ENCODE measurements at regions not wholly inside any gene's neighbourhood (a gene's known extent, or its start where the extent isn't known, plus 50 kb on each side); places are given as distances from the start of the nearest gene placed in this dataset.
"Not testable (repeated sequence)": the region's sequence is repeated elsewhere in the genome, so short reads cannot be mapped to it uniquely, and the experiment has no call there.

GRCh38 chr16:46386110-46386771 is 234.9 kb downstream of the SHCBP1 start:
- TF ChIP-seq, protein P1, sequence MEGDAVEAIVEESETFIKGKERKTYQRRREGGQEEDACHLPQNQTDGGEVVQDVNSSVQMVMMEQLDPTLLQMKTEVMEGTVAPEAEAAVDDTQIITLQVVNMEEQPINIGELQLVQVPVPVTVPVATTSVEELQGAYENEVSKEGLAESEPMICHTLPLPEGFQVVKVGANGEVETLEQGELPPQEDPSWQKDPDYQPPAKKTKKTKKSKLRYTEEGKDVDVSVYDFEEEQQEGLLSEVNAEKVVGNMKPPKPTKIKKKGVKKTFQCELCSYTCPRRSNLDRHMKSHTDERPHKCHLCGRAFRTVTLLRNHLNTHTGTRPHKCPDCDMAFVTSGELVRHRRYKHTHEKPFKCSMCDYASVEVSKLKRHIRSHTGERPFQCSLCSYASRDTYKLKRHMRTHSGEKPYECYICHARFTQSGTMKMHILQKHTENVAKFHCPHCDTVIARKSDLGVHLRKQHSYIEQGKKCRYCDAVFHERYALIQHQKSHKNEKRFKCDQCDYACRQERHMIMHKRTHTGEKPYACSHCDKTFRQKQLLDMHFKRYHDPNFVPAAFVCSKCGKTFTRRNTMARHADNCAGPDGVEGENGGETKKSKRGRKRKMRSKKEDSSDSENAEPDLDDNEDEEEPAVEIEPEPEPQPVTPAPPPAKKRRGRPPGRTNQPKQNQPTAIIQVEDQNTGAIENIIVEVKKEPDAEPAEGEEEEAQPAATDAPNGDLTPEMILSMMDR (IDR thresholded peaks at IDR 0.05) = not testable (repeated sequence)
- TF ChIP-seq POLR2A (IDR thresholded peaks at IDR 0.05) = not testable (repeated sequence)

All from adrenal gland (tissue), 5 donors.